H9 (cell line): ENCODE measurements at regions not wholly inside any gene's neighbourhood (a gene's known extent, or its start where the extent isn't known, plus 50 kb on each side); places are given as distances from the start of the nearest gene placed in this dataset.

ENCODE experiments used
- DNase-seq: peaks from one replicate; pipeline ENCODE4 v3.0.0-alpha.2; 2017
- H2AFZ ChIP-seq: one replicate; pipeline ENCODE4 v1.6.1; 2013; ENCODE audit warnings: mild to moderate bottlenecking, low read length, control low read depth, moderate library complexity
- H2AK5ac ChIP-seq: 2 replicates; pipeline ENCODE4 v1.6.1; 2013; ENCODE audit warnings: low read length, control low read depth, mixed read lengths; ENCODE audit not compliant: insufficient read length
- H2BK120ac ChIP-seq: one replicate; pipeline ENCODE4 v1.6.1; 2013; ENCODE audit warnings: low read depth, mild to moderate bottlenecking, low read length, control low read depth, inconsistent platforms; ENCODE audit not compliant: poor library complexity, severe bottlenecking
- H2BK12ac ChIP-seq: 2 replicates; pipeline ENCODE4 v1.6.1; 2013; ENCODE audit warnings: low read length, control low read depth, mixed read lengths, low read depth; ENCODE audit not compliant: insufficient read length
- H2BK15ac ChIP-seq: 2 replicates; pipeline ENCODE4 v1.6.1; 2013; ENCODE audit warnings: low read depth, low read length, control low read depth
- H2BK20ac ChIP-seq: one replicate; pipeline ENCODE4 v1.6.1; 2013; ENCODE audit warnings: low read depth, mild to moderate bottlenecking, low read length, control low read depth, inconsistent platforms; ENCODE audit not compliant: poor library complexity, severe bottlenecking
- H2BK5ac ChIP-seq: 2 replicates; pipeline ENCODE4 v1.6.1; 2013; ENCODE audit warnings: low read length, control low read depth, mixed read lengths; ENCODE audit not compliant: insufficient read length
- H3K14ac ChIP-seq: 2 replicates; pipeline ENCODE4 v1.6.1; 2013; ENCODE audit warnings: low read length, control low read depth; ENCODE audit not compliant: insufficient read depth
- H3K18ac ChIP-seq: 2 replicates; pipeline ENCODE4 v1.6.1; 2013; ENCODE audit warnings: low read depth, mild to moderate bottlenecking, mixed read lengths, low read length, control low read depth; ENCODE audit not compliant: insufficient read length
- H3K23ac ChIP-seq: 2 replicates; pipeline ENCODE4 v1.6.1; 2013; ENCODE audit warnings: low read length, control low read depth, mixed read lengths, low read depth; ENCODE audit not compliant: insufficient read length
- H3K23me2 ChIP-seq: 2 replicates; pipeline ENCODE4 v1.6.1; 2013; ENCODE audit warnings: low read depth, mild to moderate bottlenecking, mixed read lengths, low read length, control low read depth; ENCODE audit not compliant: insufficient read length, poor library complexity, severe bottlenecking
- H3K27ac ChIP-seq: 2 replicates; pipeline ENCODE4 v1.5.1; 2013; ENCODE audit warnings: low read length, control low read depth, mixed read lengths, low read depth; ENCODE audit not compliant: insufficient read length
- H3K27me3 ChIP-seq: 2 replicates; pipeline ENCODE4 v1.6.1; 2013; ENCODE audit warnings: low read length, control low read depth, inconsistent platforms; ENCODE audit not compliant: insufficient read depth
- H3K4ac ChIP-seq: 2 replicates; pipeline ENCODE4 v1.6.1; 2013; ENCODE audit warnings: low read depth, mild to moderate bottlenecking, control low read depth, inconsistent platforms, low read length, moderate library complexity
- H3K4me1 ChIP-seq: 2 replicates; pipeline ENCODE4 v1.6.1; 2013; ENCODE audit warnings: low read length, control low read depth, inconsistent platforms; ENCODE audit not compliant: insufficient read depth
- H3K4me2 ChIP-seq: 2 replicates; pipeline ENCODE4 v1.6.1; 2013; ENCODE audit warnings: low read length, control low read depth, mixed read lengths; ENCODE audit not compliant: insufficient read length, insufficient read depth
- H3K56ac ChIP-seq: 2 replicates; pipeline ENCODE4 v1.6.1; 2013; ENCODE audit warnings: low read depth, mild to moderate bottlenecking, mixed read lengths, low read length, control low read depth; ENCODE audit not compliant: insufficient read length
- H3K79me1 ChIP-seq: 2 replicates; pipeline ENCODE4 v1.6.1; 2013; ENCODE audit warnings: low read depth, mild to moderate bottlenecking, moderate library complexity, low read length, control low read depth, inconsistent platforms; ENCODE audit not compliant: insufficient read depth, poor library complexity, severe bottlenecking
- H3K79me2 ChIP-seq: 2 replicates; pipeline ENCODE4 v1.6.1; 2013; ENCODE audit warnings: low read length, control low read depth, inconsistent platforms; ENCODE audit not compliant: insufficient read depth
- H3K9ac ChIP-seq: 2 replicates; pipeline ENCODE4 v1.6.1; 2013; ENCODE audit warnings: low read length, control low read depth, mixed read lengths; ENCODE audit not compliant: insufficient read length; ENCODE audit errors: extremely low read depth
- H3K9me3 ChIP-seq: one replicate; pipeline ENCODE4 v1.6.1; 2013; ENCODE audit warnings: low read depth, low read length, inconsistent platforms; ENCODE audit not compliant: control insufficient read depth
- H3T11ph ChIP-seq: one replicate; pipeline ENCODE4 v1.6.1; 2013; ENCODE audit warnings: mild to moderate bottlenecking, low read length, control low read depth, inconsistent platforms
- H4K20me1 ChIP-seq: one replicate; pipeline ENCODE4 v1.6.1; 2013; ENCODE audit not compliant: control insufficient read depth, insufficient read length, insufficient read depth
- H4K5ac ChIP-seq: 2 replicates; pipeline ENCODE4 v1.6.1; 2013; ENCODE audit warnings: low read depth, mild to moderate bottlenecking, mixed read lengths, low read length, control low read depth; ENCODE audit not compliant: insufficient read length
- H4K8ac ChIP-seq: replicated peaks from 2 replicates; pipeline ENCODE4 v1.6.1; 2013; ENCODE audit warnings: low read length, control low read depth, mixed read lengths, low read depth; ENCODE audit not compliant: insufficient read length
- H4K91ac ChIP-seq: 2 replicates; pipeline ENCODE4 v1.6.1; 2013; ENCODE audit warnings: low read depth, mild to moderate bottlenecking, moderate library complexity, mixed read lengths, low read length, control low read depth; ENCODE audit not compliant: insufficient read length
- H3K27ac Mint-ChIP-seq, 3 experiments: 2 replicates in 2 of 3; 3 replicates in 1 of 3; pipeline ENCODE4 v1.8.0; 2020 to 2021; ENCODE audit warnings: mixed read lengths in 3 of 3, mild to moderate bottlenecking in 1 of 3, moderate library complexity in 1 of 3
- H3K27me3 Mint-ChIP-seq: 2 replicates; pipeline ENCODE4 v1.8.0; 2021; ENCODE audit warnings: low read depth, mild to moderate bottlenecking, moderate library complexity, mixed read lengths
- H3K36me3 Mint-ChIP-seq, 3 experiments: 2 replicates in 2 of 3; 3 replicates in 1 of 3; pipeline ENCODE4 v1.8.0; 2020 to 2021; ENCODE audit warnings: low read depth in 3 of 3, mixed read lengths in 3 of 3; ENCODE audit not compliant: insufficient read depth in 1 of 3
- H3K4me1 Mint-ChIP-seq, 2 experiments: 2 replicates each; pipeline ENCODE4 v1.8.0; 2020; ENCODE audit warnings: mixed read lengths in 2 of 2
- H3K4me3 Mint-ChIP-seq, 2 experiments: 2 replicates in 1 of 2; 3 replicates in 1 of 2; pipeline ENCODE4 v1.8.0; 2020 to 2021; ENCODE audit warnings: mild to moderate bottlenecking in 2 of 2, mixed read lengths in 2 of 2, moderate library complexity in 1 of 2
- H3K9me3 Mint-ChIP-seq, 2 experiments: 2 replicates in 1 of 2; 3 replicates in 1 of 2; pipeline ENCODE4 v1.8.0; 2020; ENCODE audit warnings: mild to moderate bottlenecking in 2 of 2, mixed read lengths in 2 of 2, moderate library complexity in 1 of 2
- CTCF ChIP-seq: fragments of 200-600 bp; sonication (generic); conservative IDR thresholded peaks from 3 replicates; pipeline ENCODE4 v1.8.0; 2021; ENCODE audit warnings: antibody characterized with exemption, mild to moderate bottlenecking
- WGBS: extraction: QIAGEN DNeasy Blood & Tissue Kit; methylation state at CpG from one replicate; pipeline ENCODE4 v1.1.7; 2013; ENCODE audit warnings: missing lambda C conversion rate, low lambda C conversion rate, mixed read lengths; ENCODE audit not compliant: insufficient read length; ENCODE audit errors: extremely low coverage; 5-methylcytosine and 5-hydroxymethylcytosine counted together

- Histone ChIP-seq H3T11ph (no peak overlapping the region), H3K18ac (no peak overlapping the region), H3K14ac (no peak overlapping the region), H3K9ac (no peak overlapping the region), H2BK20ac (no peak overlapping the region), H3K79me2 (no peaks in the 10 kb centered on the region), H2AFZ (no peak overlapping the region), H3K23me2 (no peaks in the 10 kb centered on the region), H4K20me1 (no peaks in the 10 kb centered on the region), H3K56ac (no peak overlapping the region), H2BK120ac (no peak overlapping the region), H3K79me1 (no peaks in the 10 kb centered on the region), H3K23ac (no peak overlapping the region), H3K9me3 (no peaks in the 10 kb centered on the region), H2BK15ac (no peak overlapping the region), H2AK5ac (no peak overlapping the region), H3K27me3 (no peaks in the 10 kb centered on the region), H2BK5ac (no peak overlapping the region), H3K4me2 (no peak overlapping the region), H4K8ac (no peak overlapping the region), H3K27ac (no peak overlapping the region), H3K4me1 (no peaks in the 10 kb centered on the region; the same call in 1 of the 2 replicates), H2BK12ac (no peak overlapping the region), H4K91ac (no peak overlapping the region), H3K4ac (no peak overlapping the region), H4K5ac (no peak overlapping the region)
- WGBS = no CpG with 5 or more reads among the region's 3 CpGs
- TF ChIP-seq CTCF = no peak
- Mint-ChIP-seq H3K4me1 (peaks cover 7 to 9% of the 10 kb centered on the region in 2 experiments), H3K27me3 (no peaks in the 10 kb centered on the region; the same call in 1 of the 2 replicates), H3K9me3 (no peaks in the 10 kb centered on the region; a peak in 1 of 5 replicates), H3K36me3 (no peaks in the 10 kb centered on the region), H3K4me3 (no peak overlapping the region), H3K27ac (no peak overlapping the region)
- no peak for DNase-seq
Observed at GRCh38 chr13:103157016-103157415, 90.8 kb upstream of the SLC10A2 start.
